Lower leg skin (tissue), 4 donors: ENCODE measurements at regions not wholly inside any gene's neighbourhood (a gene's known extent, or its start where the extent isn't known, plus 50 kb on each side); places are given as distances from the start of the nearest gene placed in this dataset.

Source experiments
- DNase-seq, 2 donors: peaks; one replicate each; pipeline ENCODE4 v3.0.0-alpha.2; 2019; ENCODE audit warnings: low spot score in 2 of 2
- H3K4me3 ChIP-seq: fragments of 200-600 bp; sonication (generic); 2 replicates; pipeline ENCODE4 v1.5.1; 2017; ENCODE audit warnings: mild to moderate bottlenecking, low read depth; ENCODE audit not compliant: poor library complexity, severe bottlenecking
- POLR2A ChIP-seq, 2 donors: fragments of 450-650 bp; IDR thresholded peaks; one replicate each; pipeline ENCODE4 v1.6.1; 2016 to 2017; ENCODE audit warnings: antibody characterized with exemption in 2 of 2, mild to moderate bottlenecking in 1 of 2, moderate library complexity in 1 of 2
- WGBS, 2 donors: methylation state at CpG; one replicate each; pipeline ENCODE4 v1.1.5; 2018; 5-methylcytosine and 5-hydroxymethylcytosine counted together
- intact Hi-C: fragments of 100-400 bp; cut with DNase I; formaldehyde crosslinking; loops from one replicate; pipeline ENCODE4 v1.15.0; 2023; ENCODE audit warnings: low total_unique reads
- TF ChIP-seq, protein P1 (sequence below), 3 donors: fragments of 450-650 bp; IDR thresholded peaks; one replicate each; pipeline ENCODE4 v1.5.1; 2016; ENCODE audit warnings: antibody characterized with exemption in 3 of 3, mild to moderate bottlenecking in 3 of 3, moderate library complexity in 2 of 3

DNA sequence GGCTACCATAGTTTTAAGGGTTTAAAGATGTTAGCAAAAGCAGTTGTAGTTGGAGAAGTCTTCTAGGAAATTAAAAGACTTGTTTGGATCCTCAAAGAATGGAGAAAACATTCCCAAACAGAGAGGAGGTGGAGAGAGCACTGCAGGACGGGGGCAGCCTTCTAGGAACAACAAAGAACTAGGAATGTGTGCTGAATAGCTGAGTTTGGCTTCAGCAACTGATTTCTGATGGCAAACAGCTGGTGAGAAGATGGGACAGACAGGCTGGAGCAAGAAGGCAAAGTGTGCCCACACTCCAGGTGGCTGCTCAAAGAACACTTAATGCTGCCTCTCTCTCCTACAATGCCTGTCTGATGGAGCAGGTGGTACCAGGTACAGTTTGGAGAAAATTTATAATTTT lies 1331.1 kb downstream of the ADGRL3 start:
- TF ChIP-seq POLR2A (IDR thresholded peaks at IDR 0.05): no peak
- TF ChIP-seq, protein P1, sequence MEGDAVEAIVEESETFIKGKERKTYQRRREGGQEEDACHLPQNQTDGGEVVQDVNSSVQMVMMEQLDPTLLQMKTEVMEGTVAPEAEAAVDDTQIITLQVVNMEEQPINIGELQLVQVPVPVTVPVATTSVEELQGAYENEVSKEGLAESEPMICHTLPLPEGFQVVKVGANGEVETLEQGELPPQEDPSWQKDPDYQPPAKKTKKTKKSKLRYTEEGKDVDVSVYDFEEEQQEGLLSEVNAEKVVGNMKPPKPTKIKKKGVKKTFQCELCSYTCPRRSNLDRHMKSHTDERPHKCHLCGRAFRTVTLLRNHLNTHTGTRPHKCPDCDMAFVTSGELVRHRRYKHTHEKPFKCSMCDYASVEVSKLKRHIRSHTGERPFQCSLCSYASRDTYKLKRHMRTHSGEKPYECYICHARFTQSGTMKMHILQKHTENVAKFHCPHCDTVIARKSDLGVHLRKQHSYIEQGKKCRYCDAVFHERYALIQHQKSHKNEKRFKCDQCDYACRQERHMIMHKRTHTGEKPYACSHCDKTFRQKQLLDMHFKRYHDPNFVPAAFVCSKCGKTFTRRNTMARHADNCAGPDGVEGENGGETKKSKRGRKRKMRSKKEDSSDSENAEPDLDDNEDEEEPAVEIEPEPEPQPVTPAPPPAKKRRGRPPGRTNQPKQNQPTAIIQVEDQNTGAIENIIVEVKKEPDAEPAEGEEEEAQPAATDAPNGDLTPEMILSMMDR (IDR thresholded peaks at IDR 0.05): no peak
- WGBS, 2 donors: 26 to 50% methylated on average over 1 of the region's 1 CpG
- no peak for DNase-seq
- no peak overlapping the region for H3K4me3 ChIP-seq
- intact Hi-C loops: no loop called here

- intact Hi-C loops: no loop called here
- no peak overlapping the region for H3K4me3 ChIP-seq
- 46 to 47% methylated on average over 2 of the region's 2 CpGs for WGBS, 2 donors
These were observed 1328.7 kb downstream of the ADGRL3 start for GRCh38 chr4:62528874-62529273.

DNA sequence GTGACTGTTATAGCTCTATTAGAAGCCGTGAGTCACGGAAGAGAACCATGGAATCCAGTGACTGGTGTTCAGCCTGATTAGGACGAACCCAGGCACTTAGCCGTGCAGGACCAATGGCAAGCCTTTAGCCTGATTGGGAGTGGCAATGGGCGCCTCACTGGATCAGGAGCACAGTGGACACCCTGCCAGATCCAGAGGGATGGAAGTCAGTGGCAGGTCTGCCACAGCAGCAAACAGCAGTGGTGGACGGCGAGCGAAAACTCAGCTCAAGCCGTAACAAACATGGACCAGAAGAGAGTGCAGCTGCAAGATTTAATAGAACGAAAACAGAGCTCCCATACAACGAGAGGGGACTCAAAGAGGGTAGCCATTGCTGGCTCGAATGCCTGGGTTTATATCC lies 1326.5 kb downstream of the ADGRL3 start:
- TF ChIP-seq POLR2A (IDR thresholded peaks at IDR 0.05): no peak
- TF ChIP-seq, protein P1 (IDR thresholded peaks at IDR 0.05): no peak
- DNase-seq: no peak
- 89 to 94% methylated on average over 12 of the region's 12 CpGs for WGBS, 2 donors
- H3K4me3 ChIP-seq: no peak overlapping the region
- intact Hi-C loops: no loop called here

More at GRCh38 chr4:62528874-62529273, 1328.7 kb downstream of the ADGRL3 start:
- TF ChIP-seq, protein P1 (IDR thresholded peaks at IDR 0.05): no peak
- no peak for TF ChIP-seq POLR2A (IDR thresholded peaks at IDR 0.05)
- no peak for DNase-seq

DNA sequence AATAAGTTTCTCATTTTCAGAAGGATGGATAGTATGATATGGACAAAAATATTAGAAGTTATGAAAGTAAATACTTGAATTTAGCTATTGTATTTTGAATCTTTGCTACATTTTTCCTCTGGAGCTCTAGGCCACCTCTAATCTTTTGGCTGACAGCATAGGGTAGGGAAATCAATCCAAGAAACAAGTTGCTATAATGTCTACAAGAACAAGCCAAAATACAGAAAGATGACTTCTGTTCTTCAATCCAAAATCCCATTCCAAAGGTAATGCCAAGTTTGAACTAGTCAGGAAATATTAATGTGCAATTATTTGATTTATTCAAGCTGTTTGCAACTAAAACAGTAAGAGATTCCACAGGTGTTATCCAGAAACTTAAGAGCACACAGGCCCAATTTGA lies 1323.1 kb downstream of the ADGRL3 start:
- intact Hi-C loops: no loop called here
- no peak for DNase-seq

DNA sequence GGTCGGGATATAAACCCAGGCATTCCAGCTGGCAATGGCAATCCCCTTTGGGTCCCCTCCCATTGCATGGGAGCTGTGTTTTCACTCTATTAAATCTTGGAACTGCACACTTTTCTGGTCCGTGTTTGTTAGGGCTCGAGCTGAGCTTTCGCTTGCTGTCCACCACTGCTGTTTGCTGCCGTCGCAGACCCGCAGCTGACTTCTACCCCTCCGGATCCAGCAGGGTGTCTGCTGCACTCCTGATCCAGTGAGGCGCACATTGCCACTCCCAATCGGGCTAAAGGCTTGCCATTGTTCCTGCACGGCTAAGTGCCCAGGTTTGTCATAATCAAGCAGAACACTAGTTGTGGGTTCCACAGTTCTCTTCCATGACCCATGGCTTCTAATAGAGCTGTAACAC lies 1322.1 kb downstream of the ADGRL3 start:
- TF ChIP-seq, protein P1 (IDR thresholded peaks at IDR 0.05): no peak
- TF ChIP-seq POLR2A (IDR thresholded peaks at IDR 0.05): no peak
- no peak overlapping the region for H3K4me3 ChIP-seq
- DNase-seq: no peak
- WGBS, 2 donors: 86 to 92% methylated on average over 11 of the region's 11 CpGs
- intact Hi-C loops: no loop called here

More for the DNA sequence above, 1323.1 kb downstream of the ADGRL3 start:
- TF ChIP-seq, protein P1 (IDR thresholded peaks at IDR 0.05): no peak
- no peak for TF ChIP-seq POLR2A (IDR thresholded peaks at IDR 0.05)
- no peak overlapping the region for H3K4me3 ChIP-seq

DNA sequence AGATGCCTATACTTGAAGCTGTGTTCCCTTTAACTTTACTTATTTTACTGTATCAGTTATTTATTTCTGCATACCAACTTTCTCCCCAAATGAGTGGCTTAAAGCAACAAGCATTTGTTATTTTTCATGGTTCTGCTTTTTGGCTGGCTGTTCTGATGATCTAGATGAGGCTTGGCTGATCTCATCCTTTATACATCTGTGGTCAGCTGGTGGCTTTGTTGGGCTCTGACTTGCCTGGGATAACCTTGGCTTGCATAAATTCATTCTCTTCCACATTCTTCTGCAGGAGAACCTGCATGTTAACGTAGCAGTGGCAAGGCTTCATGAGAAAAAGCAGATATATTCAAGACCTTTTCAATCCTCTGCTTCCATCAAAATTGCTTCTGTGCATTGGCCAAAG lies 1317.6 kb downstream of the ADGRL3 start:
- intact Hi-C loops: no loop called here
- DNase-seq: no peak

More for the DNA sequence above, 1317.6 kb downstream of the ADGRL3 start:
- TF ChIP-seq POLR2A (IDR thresholded peaks at IDR 0.05): no peak
- TF ChIP-seq, protein P1 (IDR thresholded peaks at IDR 0.05): no peak
- 67 to 73% methylated on average over 1 of the region's 1 CpG for WGBS, 2 donors
- H3K4me3 ChIP-seq: no peak overlapping the region
